Suppressor macrophage (primary cell): ENCODE measurements at regions not wholly inside any gene's neighbourhood (a gene's known extent, or its start where the extent isn't known, plus 50 kb on each side); places are given as distances from the start of the nearest gene placed in this dataset.
A peak's percentile ranks its signal among the peaks of the same experiment; 100 is the strongest.

Source experiments
- DNase-seq, 4 experiments: peaks; one replicate each; pipeline ENCODE4 v3.0.0-alpha.2; 2020 to 2022

DNA sequence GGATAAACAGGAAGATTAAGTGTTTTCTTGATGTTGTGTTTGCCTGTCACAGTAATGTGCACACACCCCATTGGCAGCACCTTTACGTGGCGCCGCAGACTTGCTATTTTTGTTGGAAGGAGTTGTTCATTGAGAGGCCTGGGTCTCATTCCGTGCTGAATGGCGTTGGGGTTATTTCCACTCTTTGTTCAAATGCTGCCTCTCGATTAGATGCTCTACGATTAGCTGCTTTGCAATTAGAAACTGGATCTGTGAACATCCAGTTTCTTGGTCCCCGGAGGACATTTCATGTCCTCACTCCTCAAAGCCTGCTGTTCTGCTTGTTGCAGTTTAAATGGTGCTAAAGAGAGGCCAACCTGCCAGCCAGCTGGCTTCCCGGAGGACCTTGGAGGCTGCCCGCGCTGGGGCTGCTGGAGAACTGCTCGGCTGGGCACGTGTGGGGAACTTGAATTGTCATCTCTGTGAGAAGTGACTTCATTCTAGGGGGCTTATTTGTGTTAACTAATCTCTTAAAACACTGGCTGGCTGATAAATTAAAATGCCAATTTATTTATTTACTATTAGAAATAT is 117.4 kb upstream of the NABP1 start:
- no peak for DNase-seq

DNA sequence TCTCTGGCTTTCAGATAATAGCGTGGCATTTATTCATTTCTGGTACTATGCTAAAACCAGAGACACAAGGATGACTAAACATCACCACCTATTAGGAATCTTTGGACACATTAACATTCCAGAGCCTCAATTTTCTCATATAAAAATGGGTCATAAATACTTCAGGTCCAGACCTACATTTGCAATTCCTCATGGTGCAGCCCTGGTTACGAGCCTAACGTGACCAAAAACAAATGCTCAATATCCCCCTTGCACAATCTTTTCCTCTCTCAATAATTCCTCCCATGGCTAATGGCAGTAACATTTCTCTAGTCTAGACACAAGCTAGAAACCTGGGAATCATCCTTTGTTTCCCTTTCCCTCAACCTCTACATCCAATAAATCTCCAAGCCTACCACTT is 112.8 kb upstream of the NABP1 start:
- peak in 2 of 4 experiments; percentile 11 to 14 for DNase-seq

DNA sequence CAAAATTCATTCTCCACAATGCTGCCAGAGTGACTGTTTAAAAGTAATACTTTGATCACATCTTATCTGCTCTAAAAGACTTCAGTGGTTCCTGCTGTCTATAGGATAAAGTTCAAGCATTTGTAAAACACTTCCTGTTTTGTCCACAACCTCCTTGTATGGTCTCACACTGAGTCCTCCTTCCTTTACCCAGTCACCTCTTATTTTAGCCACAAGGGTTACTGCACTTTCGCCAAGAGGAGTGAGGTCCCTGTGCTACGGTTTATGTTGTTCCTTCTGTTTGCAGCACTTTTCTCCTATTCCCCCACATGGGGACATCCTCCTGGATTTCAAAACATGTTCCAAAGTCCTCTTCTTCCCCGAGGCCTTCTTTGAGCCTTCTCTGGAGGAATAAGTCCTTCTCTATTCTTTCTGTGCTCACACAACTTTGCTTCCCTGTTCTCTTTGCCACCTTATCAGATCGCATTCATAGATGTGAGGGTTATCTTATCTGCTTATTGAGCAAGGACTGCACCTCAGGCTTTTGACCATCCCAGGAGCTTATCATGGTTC is 112.2 kb upstream of the NABP1 start:
- peak; percentile 54 to 83 (median 70) for DNase-seq

DNA sequence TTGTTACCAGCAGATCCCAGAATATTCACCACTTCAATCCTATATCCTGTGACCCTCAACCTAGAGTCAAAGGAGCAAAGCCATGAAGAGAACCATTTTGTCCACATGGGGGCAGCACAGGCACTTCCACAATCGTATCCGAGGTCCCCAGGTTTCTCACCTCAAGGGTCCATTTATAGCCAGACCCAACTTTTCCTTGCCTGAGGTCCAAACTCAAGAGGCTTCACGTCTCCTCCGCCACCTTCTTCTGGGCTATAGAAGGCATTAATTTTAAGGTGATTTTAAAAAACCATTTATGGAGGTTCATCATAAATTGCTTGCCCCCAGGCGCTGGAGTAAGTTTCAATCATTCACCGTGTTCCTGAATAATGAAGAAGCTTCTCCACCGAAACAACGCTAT is 111.6 kb upstream of the NABP1 start:
- peak; percentile 77 to 88 (median 86) for DNase-seq

DNA sequence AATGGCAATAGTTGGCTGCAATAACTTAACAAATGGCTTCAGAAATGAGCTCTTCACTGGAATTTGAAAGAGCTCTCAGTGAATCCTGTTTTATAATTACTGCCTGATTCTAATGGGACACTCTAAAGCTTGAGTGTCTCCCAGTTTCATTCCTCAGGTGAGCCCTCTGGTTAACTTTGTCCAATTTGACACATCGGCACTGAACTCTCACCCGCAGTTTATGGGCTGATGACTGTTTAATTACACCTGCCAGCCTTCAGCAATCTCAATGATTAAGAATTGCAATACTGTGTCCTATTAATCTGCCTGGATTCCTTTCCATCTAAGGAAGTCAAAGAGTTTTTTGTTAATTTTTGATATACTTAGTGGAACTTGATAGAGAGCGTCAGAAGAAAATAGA is 110.7 kb upstream of the NABP1 start:
- no peak for DNase-seq

DNA sequence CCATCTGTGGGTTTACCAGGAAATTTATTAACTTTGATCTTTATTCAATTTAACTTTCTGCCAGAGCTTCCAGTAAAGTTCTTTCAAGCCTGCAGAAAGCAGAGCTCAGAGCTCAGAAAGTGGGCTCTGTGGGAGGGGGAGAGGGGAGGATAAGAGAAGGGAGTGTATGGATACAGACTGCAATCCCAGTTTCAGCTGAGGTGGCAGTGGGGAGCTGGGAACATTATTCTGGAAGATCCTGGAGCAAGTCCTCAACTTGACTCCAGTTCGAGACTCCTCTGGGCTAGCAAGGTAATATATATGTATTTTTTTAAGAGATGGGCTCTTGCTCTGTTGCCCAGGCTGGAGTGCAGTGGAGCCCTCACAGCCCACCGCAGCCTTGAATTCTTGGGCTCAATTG is 108.9 kb upstream of the NABP1 start:
- no peak for DNase-seq

DNA sequence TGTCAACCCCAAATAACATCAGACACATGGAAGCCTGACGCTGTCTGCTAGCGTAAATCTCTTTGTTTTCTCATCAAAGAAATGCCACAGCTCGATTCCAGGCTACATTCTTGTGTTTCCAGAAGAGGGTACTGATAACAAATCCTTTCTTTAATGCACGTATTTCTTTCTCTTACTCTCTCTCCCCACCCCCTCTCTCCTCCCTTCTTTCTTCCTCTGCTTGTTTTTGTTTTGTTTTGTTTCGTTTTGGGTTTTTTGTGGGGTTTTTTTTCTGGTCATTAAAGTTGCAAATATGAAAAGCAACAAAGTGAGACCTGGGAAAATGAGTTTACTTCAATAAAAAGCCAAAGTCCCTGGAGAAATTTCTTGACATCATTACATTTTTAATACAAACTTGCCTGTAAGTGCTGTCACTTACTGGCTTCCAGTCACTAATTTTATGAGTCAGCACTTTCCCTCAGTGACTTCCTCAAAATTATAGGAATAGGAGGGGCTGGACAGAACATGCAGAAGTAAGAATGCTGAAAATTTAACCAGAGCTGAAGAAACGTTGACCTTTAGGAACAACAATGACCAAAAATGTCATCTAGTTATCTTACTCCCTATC is 106.7 kb upstream of the NABP1 start:
- DNase-seq, result peak; percentile 64 to 95 (median 80)

DNA sequence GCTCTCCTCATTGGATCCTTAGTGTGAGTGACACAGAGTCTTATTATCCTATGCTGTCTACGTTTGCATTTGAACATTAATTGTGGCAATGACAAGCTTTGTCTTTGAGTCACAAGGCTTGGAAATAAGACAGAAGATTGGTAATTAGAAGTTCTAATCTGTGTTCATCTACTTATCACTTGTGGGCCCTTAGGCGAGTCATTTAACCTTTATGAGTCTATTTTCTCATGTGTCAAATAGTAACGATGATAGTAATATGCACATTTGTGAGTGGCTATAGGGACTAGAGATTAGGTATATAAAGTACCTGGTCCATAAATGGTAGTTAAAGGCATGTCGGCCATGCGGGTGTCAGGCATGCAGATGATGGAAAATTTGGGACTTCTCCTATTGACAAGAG is 105.6 kb upstream of the NABP1 start:
- DNase-seq, result no peak

DNA sequence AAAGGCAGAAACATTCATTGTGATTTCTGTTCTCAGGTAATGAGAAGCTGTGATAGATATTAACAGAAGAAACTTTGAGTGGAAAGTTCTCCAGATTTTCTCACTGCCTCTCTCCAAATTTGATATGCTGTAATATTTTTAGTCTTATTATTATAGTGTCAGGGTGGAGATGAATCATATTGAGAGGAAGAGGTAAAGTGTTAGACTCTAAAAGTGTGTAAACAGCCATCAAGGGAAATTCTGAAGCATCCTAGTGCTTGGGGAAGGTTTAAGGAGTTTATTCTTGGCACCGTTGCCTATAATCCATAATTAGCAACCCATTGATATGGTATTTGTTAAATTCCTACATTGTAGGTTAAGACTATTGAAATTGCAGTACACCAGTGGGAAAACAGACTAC is 104.7 kb upstream of the NABP1 start:
- DNase-seq, result no peak

DNA sequence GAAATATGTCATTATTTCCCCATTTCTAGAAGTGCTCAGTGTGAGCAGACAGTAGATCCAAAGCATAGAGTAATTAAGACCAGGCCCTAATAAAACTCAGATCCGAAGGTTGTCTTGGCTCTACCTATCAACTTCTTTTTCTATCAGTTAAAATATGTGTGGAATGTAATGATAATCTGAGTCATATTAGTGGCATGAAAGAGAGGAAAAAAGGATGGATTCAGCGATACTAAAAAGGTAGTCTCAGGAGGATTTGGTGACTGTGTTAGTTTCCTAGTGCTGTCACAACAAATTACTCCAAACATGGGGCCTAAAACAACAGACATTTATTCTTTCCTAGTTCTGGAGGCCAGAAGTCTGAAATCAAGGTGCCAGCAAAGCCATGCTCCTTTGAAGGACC is 103.7 kb upstream of the NABP1 start:
- DNase-seq, result no peak

DNA sequence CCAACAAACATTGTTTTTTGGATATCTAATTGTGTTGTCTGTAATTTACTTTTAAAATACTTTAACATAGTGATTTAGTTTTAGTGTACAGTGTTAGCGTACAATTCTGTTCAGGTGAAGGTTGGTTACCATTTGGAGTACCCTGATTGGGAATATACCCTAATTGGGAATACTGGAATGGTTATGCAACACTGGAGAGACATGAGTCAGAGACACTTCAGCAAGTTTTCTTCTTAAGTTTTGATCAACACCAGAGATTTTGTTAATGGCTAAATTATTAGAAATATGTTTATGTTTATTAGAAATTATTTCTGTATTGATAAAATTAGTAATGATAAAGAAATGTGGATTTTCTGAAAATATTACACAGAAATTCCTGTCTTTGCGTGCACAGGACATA is 100.3 kb upstream of the NABP1 start:
- DNase-seq, result no peak

DNA sequence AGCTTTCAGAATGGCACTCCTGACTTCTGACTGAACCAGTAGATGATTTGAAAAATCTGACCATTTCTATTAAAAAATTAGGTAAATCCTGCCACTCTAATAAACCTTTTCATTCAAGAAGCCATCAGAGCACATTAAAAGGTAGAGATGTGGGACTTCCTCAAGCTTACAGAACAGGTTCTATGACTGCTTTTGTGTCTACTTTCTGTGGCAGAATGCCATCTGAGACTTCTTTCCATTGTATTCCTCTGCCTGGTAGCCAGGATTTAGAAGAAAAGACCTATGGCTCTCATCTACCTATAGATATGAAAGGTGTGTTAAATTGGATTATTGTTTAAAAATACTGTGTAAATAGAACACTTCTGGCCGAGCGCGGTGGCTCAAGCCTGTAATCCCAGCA is 99.9 kb upstream of the NABP1 start:
- no peak for DNase-seq

DNA sequence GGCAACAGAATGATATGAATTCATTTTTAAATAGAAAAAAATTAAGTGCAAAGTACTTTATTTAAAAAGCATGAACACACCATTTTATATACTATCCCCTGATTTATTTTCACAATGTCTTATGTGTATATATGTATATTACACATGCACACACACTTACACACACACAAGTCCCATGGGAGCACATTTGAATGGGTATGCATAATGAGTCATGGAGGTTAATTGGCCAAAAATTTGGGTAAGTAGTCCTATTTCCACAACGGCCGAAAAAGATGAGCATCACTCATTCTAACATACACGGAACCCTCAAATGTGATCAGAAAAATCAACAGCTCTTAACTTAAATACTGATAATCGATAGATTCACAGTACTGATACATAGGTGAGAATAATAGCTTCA is 97.4 kb upstream of the NABP1 start:
- no peak for DNase-seq

DNA sequence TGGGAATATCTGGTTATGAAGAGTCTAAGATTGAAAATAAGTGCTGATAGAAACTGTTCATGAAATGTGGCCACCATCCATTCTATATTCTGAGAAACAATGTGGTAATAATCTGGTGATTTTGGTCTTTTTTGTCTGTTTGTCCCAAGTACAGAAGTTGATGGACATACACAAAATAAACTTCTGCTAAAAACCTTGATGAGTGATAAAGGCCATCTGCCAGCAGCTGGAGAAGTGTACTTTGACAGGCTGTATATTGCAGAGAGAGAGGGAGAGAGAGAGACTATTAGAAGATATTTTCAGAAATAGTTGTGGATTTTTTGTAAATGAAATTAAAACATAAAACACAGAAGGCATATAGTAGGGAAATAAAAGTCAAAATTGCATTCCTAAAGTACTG is 96.9 kb upstream of the NABP1 start:
- DNase-seq, result no peak

DNA sequence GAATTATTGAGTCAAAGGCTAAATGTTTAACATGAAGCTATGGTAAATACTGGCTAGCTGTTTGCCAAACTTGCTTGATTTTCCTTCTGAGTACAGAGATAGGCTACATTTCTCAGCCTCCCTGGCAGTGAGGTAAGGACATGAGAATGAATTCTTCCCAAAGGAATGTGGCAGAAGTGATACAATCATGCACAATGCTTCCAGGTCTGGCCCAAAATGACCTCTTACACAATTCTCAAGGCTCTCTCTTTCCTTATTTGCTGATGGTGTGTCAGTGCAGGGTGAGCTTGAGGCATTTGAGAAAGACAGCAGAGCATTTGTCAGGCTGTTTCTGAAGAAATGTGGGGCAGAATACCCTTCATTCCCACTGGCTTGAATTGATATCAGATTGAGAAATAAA is 95.6 kb upstream of the NABP1 start:
- DNase-seq, result peak in 1 of 4 experiments; percentile 29

DNA sequence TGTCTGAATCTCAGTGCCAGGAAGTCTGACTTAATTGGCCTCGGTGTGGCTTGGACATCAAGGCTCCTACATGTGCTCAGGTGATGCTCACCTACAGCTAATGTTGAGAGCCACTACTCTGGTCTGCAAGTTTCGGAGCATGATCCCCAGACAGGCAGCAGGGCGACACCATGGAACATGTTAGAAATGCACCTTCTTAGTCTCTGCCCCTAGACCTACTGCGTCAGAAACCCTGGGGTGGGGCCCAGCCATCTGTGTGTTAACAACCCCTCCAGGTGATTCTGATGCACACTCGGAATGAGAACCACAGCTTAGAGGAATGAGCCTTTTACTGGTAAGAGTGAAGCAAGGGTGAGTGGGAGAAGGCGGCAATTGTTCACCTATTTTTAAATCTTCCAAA is 86.9 kb upstream of the NABP1 start:
- DNase-seq, result no peak

DNA sequence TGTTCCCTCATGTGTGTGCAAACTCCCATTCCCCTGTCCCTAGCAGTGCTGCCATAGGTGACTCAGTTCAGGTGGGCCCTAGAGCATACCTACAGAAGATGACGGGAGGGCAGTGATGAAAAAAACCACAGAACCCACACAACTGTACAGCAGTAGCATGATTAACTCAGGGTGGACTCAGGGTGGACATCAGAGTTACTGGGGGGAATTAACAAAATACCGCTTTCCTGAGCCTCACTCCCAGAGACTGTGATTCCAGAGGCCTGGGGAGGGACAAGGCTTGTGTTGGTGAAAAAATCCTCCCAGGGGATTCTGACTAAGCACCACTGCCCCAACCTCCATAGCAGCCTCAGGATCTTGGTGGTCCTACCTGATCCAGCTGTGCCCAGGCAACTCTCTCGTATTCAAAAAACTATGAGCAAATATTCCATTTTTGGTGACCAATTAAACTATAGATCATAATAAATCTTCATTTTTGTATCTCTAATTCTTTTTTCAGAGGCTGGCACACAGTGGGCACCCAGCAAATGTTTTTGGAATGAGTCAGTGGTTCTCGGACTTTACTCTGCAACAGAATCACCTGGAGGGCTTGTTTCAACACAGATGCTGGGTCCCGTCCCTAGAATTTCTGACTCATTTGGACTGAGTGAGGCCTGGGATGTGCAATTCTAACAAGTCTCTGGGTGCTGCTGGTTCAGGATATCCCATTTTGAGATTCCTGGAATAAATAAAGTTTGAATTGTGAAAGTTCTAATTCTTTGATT is 84.1 kb upstream of the NABP1 start:
- no peak for DNase-seq

DNA sequence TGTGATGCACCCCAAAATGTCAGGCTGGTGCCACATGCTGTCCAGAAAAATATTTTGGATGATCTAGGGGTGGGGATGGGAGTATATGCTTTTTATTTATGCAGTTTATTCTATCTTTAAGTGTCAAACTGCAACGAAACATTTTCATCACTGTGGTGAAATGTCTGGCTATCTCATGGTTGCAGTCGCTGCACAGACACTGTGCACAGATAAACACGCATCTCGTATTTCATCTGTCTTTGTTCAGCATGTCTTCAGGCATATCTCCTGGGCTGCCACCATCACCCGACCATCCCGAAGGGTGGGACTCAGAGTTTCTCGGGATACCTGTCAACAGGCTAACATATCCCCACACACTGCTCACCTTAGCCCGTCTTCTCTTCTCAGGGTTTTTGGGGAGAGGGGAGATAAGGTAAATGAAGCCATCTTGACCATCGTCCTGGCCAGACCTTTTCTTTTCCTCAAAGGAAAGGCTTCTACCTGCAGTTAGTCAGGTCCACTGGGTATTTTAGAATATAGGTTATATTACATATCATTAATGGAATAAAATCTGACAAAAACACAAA is 80.7 kb upstream of the NABP1 start:
- no peak for DNase-seq

DNA sequence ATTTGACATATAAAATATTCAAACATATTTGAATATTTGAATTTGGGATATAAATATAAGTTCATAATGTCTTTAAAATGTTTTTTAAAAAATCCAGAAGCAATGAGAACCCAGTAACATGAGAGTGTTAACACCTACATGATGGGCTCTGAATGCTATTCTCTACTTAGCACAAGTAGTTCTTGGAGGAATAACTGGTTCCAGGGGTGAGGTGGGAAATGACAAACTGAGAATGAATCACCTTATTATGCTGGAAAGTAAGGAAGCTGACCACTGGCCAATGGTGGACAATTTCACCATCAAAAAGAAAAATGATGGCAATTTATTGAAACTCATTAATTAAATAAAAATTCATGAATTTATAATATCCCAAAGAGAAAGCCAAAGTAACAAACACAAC is 79.6 kb upstream of the NABP1 start:
- no peak for DNase-seq

DNA sequence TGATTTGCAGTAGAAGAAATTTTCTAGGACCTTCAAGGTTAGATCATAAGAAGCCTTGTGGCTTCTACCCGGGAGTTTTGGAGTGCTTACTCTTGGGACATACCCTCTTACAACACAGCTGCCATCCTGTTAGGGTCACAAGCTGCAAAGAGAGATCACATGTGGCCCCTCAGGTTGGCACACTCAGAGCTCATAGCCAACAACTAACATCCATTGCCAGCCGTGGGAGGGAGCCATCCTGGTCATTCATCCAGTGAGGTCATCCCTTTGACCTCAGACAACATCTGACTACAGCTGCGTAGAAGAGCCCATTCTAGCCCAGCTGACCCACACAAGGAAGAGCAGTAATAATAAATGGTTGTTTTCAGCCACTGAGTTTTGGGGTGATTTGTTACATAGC is 76.9 kb upstream of the NABP1 start:
- peak; percentile 91 to 98 (median 94) for DNase-seq

DNA sequence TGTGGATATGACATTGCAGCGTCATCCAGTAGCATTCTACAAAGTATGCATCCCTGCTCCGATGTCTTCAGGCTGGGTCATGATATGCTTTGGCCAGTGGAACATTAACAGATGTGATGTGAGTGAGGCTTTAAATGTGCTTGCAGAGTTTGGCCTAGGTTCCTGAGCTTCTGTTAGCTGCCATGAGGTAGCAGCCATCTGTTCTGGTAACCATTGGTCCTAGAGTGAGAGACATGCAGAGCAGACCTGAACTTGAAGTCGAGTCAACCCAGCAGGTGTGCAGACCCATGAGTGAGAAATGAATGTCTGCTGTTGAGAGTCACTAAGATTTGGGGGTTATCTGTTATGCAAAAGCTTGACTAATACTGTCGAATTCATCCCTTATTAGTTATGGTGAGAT is 73.8 kb upstream of the NABP1 start:
- DNase-seq, result no peak

DNA sequence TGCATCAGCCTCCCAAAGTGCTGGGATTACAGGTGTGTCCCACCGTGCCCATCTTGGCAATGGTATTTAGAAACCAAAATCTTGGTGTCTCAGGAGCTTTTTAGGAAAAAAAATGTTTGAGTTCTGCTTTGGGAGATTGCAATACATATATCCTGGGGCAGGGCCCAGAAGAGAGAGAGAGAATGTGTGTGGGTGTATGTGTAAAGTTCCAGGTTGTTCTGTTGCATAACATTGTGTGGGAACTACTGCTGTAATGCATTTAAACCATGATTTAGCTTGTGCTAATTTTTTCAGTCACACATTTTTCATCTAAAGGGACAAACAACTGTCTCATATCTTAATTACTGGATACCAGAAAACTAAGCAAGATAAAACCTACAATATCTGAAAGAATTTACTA is 70.8 kb upstream of the NABP1 start:
- DNase-seq, result peak; percentile 40 to 79 (median 65)

DNA sequence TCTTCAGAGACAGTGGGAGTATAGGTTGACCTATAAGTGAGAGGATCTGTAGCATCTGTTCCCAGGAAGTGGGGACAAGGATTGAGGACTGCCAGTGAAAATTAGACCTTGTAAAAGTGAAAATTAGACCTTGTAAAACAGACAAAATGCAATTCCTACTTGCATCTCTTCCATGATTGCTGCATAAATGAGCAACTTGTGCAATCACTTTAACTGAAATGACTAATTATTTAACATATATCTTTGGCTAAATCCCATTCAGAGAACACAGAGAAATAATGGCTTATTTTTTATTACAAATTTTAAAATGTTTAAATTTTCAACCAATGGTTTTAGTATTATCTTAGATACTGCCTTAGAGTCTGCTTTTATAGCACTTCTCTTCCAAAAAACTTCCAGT is 67.2 kb upstream of the NABP1 start:
- peak in 2 of 4 experiments; percentile 48 to 52 for DNase-seq

DNA sequence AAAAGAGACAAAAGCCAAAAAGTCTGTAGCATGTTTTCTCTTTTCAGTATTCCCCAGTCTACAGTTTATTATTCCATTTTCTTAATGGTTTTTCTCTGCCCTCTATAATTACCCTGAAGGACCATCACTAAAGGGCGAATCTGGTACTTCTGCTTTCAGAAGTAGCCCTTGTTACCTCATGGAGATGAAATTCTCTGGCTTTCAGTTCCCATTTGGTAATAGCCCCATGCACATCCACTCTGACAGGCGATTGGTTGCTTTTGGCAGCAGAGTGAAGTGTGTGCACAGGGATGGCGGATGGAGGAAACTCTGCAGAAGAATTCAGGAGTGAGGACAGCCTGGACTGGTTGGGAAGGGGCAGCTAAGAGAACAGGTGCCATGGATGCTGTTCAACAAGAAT is 66.3 kb upstream of the NABP1 start:
- peak; percentile 81 to 94 (median 88) for DNase-seq
